Kidney epithelial cell (primary cell): ENCODE measurements at regions not wholly inside any gene's neighbourhood (a gene's known extent, or its start where the extent isn't known, plus 50 kb on each side); places are given as distances from the start of the nearest gene placed in this dataset.

ENCODE experiments used
- DNase-seq: peaks from one replicate; pipeline ENCODE4 v3.0.0-alpha.2; 2010; ENCODE audit warnings: low read depth
- H3K27me3 ChIP-seq: 2 replicates; pipeline ENCODE4 v1.6.0; 2011; ENCODE audit warnings: low read length; ENCODE audit not compliant: control insufficient read depth, insufficient read depth
- H3K36me3 ChIP-seq: 2 replicates; pipeline ENCODE4 v1.5.1; 2011; ENCODE audit warnings: low read length; ENCODE audit not compliant: control insufficient read depth, insufficient read depth
- H3K4me3 ChIP-seq: 2 replicates; pipeline ENCODE4 v1.5.1; 2011; ENCODE audit warnings: low read depth, mild to moderate bottlenecking, control low read depth, low read length
- TF ChIP-seq, protein P1 (sequence below): IDR thresholded peaks from 2 replicates; pipeline ENCODE4 v1.5.1; 2011; ENCODE audit warnings: mild to moderate bottlenecking, moderate library complexity, low read length, control low read depth, inconsistent platforms; ENCODE audit not compliant: insufficient read depth, poor library complexity, severe bottlenecking

DNA sequence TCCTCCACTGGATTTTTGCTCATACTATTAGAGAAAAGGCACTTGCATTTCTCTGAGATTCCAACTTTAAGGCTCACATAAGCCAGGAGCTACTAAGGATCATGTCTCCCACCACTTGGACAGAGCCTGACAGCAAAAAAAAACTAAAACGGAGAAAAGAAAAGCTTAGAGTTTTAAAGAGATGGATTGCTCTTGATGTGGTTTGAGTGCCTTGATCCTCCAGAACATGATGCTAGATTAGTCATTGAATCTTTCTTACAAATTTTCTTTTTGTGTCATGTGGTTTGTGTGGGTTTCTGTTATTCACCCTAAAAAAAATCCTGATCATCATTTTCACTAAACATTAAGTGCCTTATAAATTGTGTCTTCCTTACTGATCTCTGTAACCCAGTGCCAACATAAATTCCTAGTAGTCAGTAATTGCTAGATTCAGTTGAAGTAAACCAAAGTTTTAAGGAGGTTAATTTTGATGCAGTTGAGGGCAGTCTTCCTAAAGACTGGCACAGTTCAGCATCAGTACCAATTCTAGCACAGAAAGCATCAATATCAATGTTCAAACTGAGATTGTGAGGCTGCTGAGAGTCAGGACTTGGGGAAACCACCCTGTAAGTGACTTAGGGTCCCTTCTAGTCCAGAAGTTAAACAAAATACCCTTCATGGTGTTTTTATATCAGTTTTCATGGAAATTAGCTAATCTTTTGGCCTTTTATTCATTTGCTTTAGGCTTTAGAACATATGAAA, 206.3 kb downstream of the RAD51AP2 start:
- no peak overlapping the region for H3K4me3 ChIP-seq
- TF ChIP-seq, protein P1, sequence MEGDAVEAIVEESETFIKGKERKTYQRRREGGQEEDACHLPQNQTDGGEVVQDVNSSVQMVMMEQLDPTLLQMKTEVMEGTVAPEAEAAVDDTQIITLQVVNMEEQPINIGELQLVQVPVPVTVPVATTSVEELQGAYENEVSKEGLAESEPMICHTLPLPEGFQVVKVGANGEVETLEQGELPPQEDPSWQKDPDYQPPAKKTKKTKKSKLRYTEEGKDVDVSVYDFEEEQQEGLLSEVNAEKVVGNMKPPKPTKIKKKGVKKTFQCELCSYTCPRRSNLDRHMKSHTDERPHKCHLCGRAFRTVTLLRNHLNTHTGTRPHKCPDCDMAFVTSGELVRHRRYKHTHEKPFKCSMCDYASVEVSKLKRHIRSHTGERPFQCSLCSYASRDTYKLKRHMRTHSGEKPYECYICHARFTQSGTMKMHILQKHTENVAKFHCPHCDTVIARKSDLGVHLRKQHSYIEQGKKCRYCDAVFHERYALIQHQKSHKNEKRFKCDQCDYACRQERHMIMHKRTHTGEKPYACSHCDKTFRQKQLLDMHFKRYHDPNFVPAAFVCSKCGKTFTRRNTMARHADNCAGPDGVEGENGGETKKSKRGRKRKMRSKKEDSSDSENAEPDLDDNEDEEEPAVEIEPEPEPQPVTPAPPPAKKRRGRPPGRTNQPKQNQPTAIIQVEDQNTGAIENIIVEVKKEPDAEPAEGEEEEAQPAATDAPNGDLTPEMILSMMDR, result no peak
- DNase-seq, result no peak
- no peaks in the 10 kb centered on the region for H3K27me3 ChIP-seq
- H3K36me3 ChIP-seq, result no peaks in the 10 kb centered on the region

DNA sequence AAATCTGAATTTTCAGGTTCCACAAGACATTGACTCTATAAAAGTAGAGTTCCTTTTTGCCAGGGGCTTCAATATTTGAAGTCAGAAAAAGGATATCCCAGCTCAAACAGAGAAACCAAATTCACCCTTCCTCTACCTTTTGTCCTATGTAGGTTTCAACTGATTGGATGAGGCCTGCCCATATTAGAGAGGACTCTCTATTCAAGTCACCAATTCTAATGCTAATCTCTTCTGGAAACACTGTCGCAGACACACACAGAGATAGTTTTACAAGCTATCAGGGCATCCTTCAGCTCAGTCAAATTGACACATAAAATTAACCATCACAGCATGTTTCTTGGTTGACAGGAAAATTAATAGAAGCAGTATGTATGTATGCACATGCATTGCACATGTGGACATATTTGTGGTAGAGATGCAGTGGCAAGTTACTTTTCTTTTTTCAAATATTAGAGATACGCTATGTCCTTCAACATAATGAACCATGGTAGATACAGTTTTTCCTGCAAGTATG, 207.1 kb downstream of the RAD51AP2 start:
- Histone ChIP-seq H3K4me3 (no peak overlapping the region), H3K36me3 (no peaks in the 10 kb centered on the region), H3K27me3 (no peaks in the 10 kb centered on the region)
- DNase-seq, result no peak
- TF ChIP-seq, protein P1, result no peak

DNA sequence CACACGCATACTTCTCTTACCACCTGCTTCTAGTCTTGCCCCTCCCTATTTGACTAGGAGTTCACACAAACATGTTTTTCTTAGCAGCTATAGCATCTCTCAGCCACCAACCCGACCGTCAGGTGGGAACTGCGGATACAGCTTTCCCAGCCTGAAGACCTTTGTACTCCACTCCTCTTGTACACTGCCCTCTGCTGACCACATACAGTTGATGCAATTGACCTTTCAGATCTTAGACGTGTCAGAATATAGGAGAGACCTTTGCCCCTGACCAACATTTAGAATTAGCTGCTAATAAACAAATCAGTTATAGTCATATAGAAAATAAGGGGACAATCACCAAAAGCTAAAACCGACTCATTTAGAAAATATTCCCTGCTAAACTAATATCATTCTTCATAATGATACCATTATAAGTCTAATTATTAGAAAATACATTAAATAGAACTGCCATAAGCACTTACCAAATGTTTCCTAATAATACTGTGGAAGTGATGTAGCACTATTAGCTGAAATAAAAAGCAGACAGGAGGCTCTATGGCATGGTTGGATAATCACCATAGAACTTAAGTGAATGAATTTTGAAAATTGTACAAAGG, 208.4 kb downstream of the RAD51AP2 start:
- Histone ChIP-seq H3K36me3 (no peaks in the 10 kb centered on the region), H3K4me3 (no peak overlapping the region), H3K27me3 (no peaks in the 10 kb centered on the region)
- TF ChIP-seq, protein P1, result peak; percentile 83
- DNase-seq, result no peak

DNA sequence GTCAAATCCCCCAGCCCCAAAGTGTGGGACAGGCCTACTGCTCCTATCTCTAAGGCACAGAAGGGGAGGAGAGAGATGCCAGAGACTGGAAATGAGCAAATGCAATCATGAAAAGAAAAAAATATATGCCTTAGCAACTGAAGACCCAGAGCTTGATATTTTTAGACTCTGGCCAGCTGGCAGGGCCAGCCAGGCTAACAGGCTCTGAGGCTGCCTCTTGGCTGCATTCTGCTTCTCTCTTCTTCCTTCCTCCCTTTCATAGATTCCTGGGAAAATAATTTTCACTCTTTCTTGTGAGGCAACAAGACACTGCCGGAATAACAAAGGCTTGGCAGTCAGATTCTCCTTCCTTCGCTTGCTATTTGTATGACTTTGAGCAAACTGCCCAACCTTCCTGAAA, 209.1 kb downstream of the RAD51AP2 start:
- DNase-seq, result no peak
- no peak overlapping the region for H3K4me3 ChIP-seq
- H3K36me3 ChIP-seq, result no peaks in the 10 kb centered on the region
- no peaks in the 10 kb centered on the region for H3K27me3 ChIP-seq
- TF ChIP-seq, protein P1, result no peak

GRCh38 chr2:17306706-17307105, 211.5 kb downstream of the RAD51AP2 start:
- TF ChIP-seq, protein P1, result no peak
- H3K36me3 ChIP-seq, result no peaks in the 10 kb centered on the region
- no peak for DNase-seq
- H3K27me3 ChIP-seq, result no peaks in the 10 kb centered on the region
- no peak overlapping the region for H3K4me3 ChIP-seq

DNA sequence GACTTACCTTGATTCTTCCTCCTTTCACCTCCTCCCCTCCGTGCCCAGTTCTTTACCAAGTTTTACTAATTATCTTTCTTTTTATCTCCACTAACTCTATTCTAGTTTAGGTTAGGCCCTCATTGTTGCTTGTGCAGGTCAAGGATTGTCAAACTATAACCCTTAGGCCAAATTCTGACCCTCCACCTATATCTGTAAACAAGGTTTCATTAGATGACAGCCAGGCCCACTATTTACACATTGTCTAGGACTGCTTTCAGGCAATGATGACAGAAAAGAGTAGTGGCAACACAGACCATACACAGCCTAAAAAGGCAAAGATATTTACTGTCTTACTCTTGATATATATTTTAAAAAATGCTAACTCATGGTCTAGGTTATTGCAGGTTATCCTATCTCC, 212.0 kb downstream of the RAD51AP2 start:
- Histone ChIP-seq H3K27me3 (no peaks in the 10 kb centered on the region), H3K4me3 (no peak overlapping the region), H3K36me3 (no peaks in the 10 kb centered on the region)
- no peak for DNase-seq
- TF ChIP-seq, protein P1, result no peak
